T47D (cell line): ENCODE measurements at regions not wholly inside any gene's neighbourhood (a gene's known extent, or its start where the extent isn't known, plus 50 kb on each side); places are given as distances from the start of the nearest gene placed in this dataset.

Experiments used
- DNase-seq, 2 experiments: peaks; one replicate each; pipeline versions ENCODE4 v3.0.0 to v3.0.0-alpha.2; 2011 to 2012; ENCODE audit warnings: low read depth in 1 of 2, low spot score in 1 of 2
- JUND ChIP-seq: IDR thresholded peaks from 2 replicates; pipeline ENCODE4 v1.6.1; 2012; ENCODE audit warnings: low read depth
- in situ Hi-C: cut with HindIII; loops from 2 replicates; pipeline ENCODE4 v1.10.0; 2016; ENCODE audit warnings: low sequenced_read_pairs, low pct_unique_long_range_greater_than_20kb

DNA sequence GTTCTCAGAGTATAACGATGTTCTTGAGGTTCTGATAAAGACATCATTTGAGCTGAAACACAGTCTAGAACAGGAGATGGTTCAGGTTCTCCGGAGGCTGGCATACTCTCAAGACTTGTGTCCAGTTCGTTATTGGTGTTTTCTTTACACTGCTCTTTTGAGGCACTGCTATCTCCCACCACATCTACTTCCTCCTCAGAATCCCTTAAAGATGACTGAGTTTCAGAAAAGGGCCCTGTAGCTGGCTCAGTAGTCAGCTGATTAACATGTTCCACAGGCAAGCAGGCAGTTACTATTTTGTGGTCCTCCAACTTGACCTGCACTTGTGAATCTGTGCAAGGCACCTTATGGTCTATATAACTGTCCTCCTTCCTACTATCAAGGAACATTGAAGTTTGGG lies 50.2 kb downstream of the ZZZ3 start:
- in situ Hi-C loops, result no loop called here
- no peak for TF ChIP-seq JUND
- peak in 1 of 2 experiments; percentile 14 for DNase-seq

DNA sequence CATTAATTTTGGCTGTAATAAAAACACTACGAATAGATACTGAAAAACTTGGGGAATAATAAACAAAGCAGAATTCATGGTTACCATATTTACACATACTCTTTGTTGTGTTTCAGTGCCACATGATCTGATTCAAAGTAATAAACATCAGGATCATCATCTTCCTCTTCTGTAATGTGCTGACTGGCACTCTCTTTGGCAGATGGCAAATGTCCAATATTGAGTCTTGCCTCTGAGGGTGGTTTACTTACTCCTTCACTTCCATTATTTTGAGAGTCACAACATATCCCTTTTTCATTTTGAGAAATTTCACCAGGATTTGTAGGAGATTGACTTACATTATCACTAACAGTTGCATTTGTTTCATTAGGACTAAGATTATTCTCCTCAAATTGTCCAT lies 50.7 kb downstream of the ZZZ3 start:
- no peak for TF ChIP-seq JUND
- in situ Hi-C loops, result no loop called here
- DNase-seq, result no peak

DNA sequence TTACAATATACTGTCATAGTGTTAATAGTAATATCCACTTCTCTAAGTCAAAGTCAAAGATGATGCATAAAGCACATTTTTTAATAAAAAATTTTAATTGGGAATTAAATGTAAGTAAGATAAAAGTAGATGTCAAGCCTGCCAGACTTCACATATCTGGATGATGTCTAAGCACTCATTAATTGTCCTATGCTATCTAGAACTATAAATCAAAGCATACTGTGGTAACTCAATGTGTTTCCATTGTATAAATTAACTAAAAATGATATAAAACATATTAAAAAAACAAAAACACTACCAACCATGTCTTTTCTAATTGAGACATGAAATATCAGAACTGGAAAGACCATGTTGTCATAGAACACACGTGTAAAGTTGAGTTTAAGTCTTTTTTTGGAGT lies 51.2 kb downstream of the ZZZ3 start:
- TF ChIP-seq JUND, result no peak
- in situ Hi-C loops, result no loop called here
- DNase-seq, result no peak

DNA sequence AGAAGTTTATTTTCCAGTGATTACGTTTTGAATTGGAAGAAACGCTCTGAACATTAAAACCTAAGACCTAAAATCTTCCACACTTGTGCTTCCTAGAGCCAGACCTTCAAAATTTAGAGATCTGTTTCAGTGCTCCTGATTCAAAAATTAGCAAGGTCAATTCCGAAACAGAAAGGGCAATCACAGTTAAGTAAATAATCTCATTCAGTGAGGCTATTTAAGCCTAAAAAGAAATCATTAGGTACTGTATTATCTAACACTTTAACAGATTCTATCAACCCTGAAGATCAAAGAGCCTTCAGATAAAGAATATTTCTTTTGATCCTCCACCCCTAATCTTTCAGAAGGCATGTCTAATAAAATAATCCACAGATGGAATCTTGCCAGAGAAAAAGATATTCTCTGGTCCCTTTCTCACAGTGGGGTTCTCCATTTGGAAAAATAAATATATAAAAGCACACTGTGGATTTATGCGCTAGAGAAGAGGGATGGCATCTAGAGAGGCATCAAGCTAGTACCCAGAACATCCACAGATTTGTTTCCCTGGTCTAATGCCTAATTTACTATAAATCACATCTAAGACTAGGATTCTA lies 54.4 kb downstream of the ZZZ3 start:
- no peak for DNase-seq
- no peak for TF ChIP-seq JUND
- in situ Hi-C loops, result no loop called here

DNA sequence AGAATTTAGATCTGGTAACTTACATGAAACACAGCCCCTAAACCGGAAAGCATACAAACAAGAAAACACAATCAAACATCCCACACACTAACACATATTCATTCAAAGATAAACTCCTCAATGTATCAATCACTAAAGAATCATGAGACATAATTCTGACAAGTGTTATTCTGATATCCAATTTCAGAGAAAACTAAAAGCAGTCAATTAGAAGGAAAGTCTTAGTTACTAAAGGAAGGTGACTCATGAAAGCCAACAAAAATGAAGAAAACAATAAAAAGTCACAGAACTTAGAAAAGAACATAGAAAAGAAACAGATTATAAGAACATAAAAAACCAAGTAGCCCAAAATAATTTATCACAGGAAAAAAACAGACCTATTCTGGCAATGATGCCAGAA lies 57.2 kb downstream of the ZZZ3 start:
- in situ Hi-C loops, result no loop called here
- no peak for DNase-seq
- no peak for TF ChIP-seq JUND

DNA sequence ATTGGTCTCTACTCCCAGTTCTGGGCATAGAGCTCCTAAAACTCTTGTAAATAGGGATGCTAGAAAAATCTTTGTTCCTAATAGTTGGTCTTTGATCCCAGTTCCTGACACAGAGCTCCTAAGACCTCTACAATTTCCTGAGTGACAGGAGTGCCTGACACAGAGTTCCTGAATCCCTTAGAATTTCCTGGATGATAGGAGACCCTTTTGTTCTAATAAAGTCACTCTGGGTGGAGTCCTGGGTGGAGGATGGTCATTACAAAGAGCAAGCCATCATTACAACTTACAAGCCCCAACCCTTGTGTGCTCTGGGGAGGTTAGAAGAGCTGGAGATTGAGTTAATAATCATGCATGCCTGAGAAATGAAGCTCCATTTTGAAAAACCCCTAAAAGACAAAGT lies 58.4 kb downstream of the ZZZ3 start:
- no peak for TF ChIP-seq JUND
- DNase-seq, result no peak

DNA sequence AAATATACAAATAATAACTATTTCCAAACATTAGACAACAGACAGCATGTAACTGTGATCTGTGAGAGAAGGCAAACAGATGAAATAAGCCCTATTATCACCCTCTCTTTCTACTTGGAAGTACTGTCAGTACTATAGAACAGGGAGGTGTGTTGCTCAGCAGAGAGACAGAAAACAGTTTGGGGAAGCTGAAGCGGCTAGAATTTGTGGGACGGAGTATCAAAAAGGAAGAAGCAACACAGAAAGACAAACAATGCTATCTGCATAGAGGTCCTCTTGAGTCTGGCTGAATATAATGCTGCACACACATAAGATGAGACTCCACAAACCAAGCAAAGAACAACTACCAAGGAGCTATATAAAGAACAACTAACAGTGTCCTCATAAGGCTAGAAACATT lies 59.4 kb downstream of the ZZZ3 start:
- TF ChIP-seq JUND, result no peak
- in situ Hi-C loops, result no loop called here
- DNase-seq, result no peak

More for the DNA sequence above, 58.4 kb downstream of the ZZZ3 start:
- in situ Hi-C loops, result no loop called here

DNA sequence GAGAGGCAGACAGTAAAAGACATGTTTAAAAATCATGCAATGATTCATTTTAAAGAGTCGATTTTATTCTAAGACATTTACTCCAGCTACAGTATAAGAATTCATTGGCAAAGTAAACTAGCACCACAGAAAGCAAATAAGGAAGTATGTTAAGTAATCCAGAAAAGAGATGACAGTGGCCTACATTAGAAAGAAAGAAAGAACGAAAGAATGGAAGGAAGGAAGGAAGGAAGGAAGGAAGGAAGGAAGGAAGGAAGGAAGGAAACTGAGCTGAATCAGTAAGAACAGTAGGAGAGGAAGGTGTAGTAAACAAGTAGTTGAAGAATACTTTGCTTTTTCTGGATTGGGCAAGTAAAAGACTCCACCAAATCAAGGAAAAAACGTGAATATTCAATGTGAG lies 62.2 kb downstream of the ZZZ3 start:
- no peak for TF ChIP-seq JUND
- no peak for DNase-seq
- in situ Hi-C loops, result no loop called here

DNA sequence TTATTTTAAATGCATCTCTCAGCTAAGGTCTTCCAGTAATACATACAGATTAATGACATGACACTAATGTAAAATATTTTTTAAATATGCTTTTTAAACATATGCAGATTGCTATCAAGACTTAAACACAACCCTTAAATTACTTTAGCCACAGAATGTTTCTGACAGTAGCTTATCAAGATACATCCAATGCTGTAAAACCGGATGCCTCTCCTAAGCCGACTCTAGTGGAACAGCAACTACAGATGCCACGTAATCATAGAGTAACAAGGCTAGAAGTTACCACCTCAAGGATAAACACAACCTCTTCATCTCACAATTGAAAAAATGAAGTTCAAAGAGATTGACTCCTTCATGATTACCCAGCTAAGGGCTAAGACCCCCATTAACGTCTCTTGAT lies 68.4 kb downstream of the ZZZ3 start:
- in situ Hi-C loops, result no loop called here
- TF ChIP-seq JUND, result no peak
- DNase-seq, result no peak
